HG02870 (cell line): ENCODE measurements at regions not wholly inside any gene's neighbourhood (a gene's known extent, or its start where the extent isn't known, plus 50 kb on each side); places are given as distances from the start of the nearest gene placed in this dataset.

ENCODE experiments used
- ATAC-seq: cut with Tn5 transposase; IDR thresholded peaks from one replicate; pipeline ENCODE4 v1.9.1; 2021; ENCODE audit warnings: mild to moderate bottlenecking, moderate library complexity; ENCODE audit not compliant: unreplicated experiment

GRCh38 chr2:64331849-64332699 is 121.9 kb upstream of the LGALSL start:
- no peak for ATAC-seq

- no peak for ATAC-seq
Measured at GRCh38 chr2:64336171-64336570, 117.8 kb upstream of the LGALSL start.

- ATAC-seq = no peak
Measured at GRCh38 chr2:64337314-64337713, 116.6 kb upstream of the LGALSL start.

- ATAC-seq = no peak
Measured at GRCh38 chr2:64338108-64338507, 115.9 kb upstream of the LGALSL start.

- ATAC-seq = peak; percentile 69
Measured at GRCh38 chr2:64338910-64339500, 115.0 kb upstream of the LGALSL start.

- ATAC-seq = no peak
Measured at GRCh38 chr2:64341461-64341860, 112.5 kb upstream of the LGALSL start.

- ATAC-seq = no peak
Measured at GRCh38 chr2:64342195-64343099, 111.5 kb upstream of the LGALSL start.

- ATAC-seq = no peak
Measured at GRCh38 chr2:64344999-64345576, 108.9 kb upstream of the LGALSL start.

GRCh38 chr2:64345998-64346397 is 108.0 kb upstream of the LGALSL start:
- ATAC-seq = no peak

- no peak for ATAC-seq
Measured at GRCh38 chr2:64348386-64349130, 105.4 kb upstream of the LGALSL start.

- ATAC-seq = no peak
Measured at GRCh38 chr2:64349131-64349530, 104.8 kb upstream of the LGALSL start.

- ATAC-seq = no peak
Measured at GRCh38 chr2:64350996-64351395, 103.0 kb upstream of the LGALSL start.

- ATAC-seq = no peak
Measured at GRCh38 chr2:64352292-64352691, 101.7 kb upstream of the LGALSL start.

- no peak for ATAC-seq
Measured at GRCh38 chr2:64354857-64355680, 98.9 kb upstream of the LGALSL start.

GRCh38 chr2:64356906-64357305 is 97.1 kb upstream of the LGALSL start:
- ATAC-seq = no peak

- peak; percentile 17 for ATAC-seq
Measured at GRCh38 chr2:64359171-64359891, 94.6 kb upstream of the LGALSL start.

- ATAC-seq = peak; percentile 97
Measured at GRCh38 chr2:64359892-64360657, 93.9 kb upstream of the LGALSL start.
